ENCODE measurements at regions not wholly inside any gene's neighbourhood (a gene's known extent, or its start where the extent isn't known, plus 50 kb on each side); places are given as distances from the start of the nearest gene placed in this dataset.

GRCh38 chr2:118493213-118493612 lies 354.2 kb downstream of the EN1 start:
- TF ChIP-seq OVOL2 (CRISPR knock-in tag; IDR thresholded peaks at IDR 0.05; ENCODE audit: borderline replicate concordance), result no peak
- TF ChIP-seq ZBTB21 (CRISPR knock-in tag; IDR thresholded peaks at IDR 0.05; ENCODE audit: borderline replicate concordance), result no peak
- no peak for TF ChIP-seq AFF4 (CRISPR knock-in tag; IDR thresholded peaks at IDR 0.05; ENCODE audit: borderline replicate concordance)
- no peak for TF ChIP-seq ZNF263 (CRISPR knock-in tag; IDR thresholded peaks at IDR 0.05; ENCODE audit: low read depth)
- TF ChIP-seq USF1 (CRISPR knock-in tag; IDR thresholded peaks at IDR 0.05), result no peak
- no peak for TF ChIP-seq ZNF138 (CRISPR knock-in tag; conservative IDR thresholded peaks at IDR 0.05)
- TF ChIP-seq RELA (CRISPR knock-in tag; IDR thresholded peaks at IDR 0.05; ENCODE audit: borderline replicate concordance), result no peak
- no peak for TF ChIP-seq ZNF281 (CRISPR knock-in tag; IDR thresholded peaks at IDR 0.05)
- TF ChIP-seq ZNF219 (CRISPR knock-in tag; IDR thresholded peaks at IDR 0.05; ENCODE audit: borderline replicate concordance), result no peak
- no peak for TF ChIP-seq FOXP4 (CRISPR knock-in tag; IDR thresholded peaks at IDR 0.05)
- TF ChIP-seq HMGA2 (CRISPR knock-in tag; IDR thresholded peaks at IDR 0.05), result no peak
- TF ChIP-seq FOXP1 (CRISPR knock-in tag; IDR thresholded peaks at IDR 0.05; ENCODE audit: borderline replicate concordance), result no peak
- no peak for TF ChIP-seq ZNF232 (CRISPR knock-in tag; IDR thresholded peaks at IDR 0.05)
- no peak for TF ChIP-seq HMGXB4 (CRISPR knock-in tag; IDR thresholded peaks at IDR 0.05)
- no peak for TF ChIP-seq ZNF532 (CRISPR knock-in tag; IDR thresholded peaks at IDR 0.05; ENCODE audit: borderline replicate concordance)
- TF ChIP-seq NFYB (CRISPR knock-in tag; conservative IDR thresholded peaks at IDR 0.05; ENCODE audit: low read depth), result no peak
- TF ChIP-seq TP53 (CRISPR knock-in tag; IDR thresholded peaks at IDR 0.05), result no peak
- no peak for TF ChIP-seq KAT7 (CRISPR knock-in tag; IDR thresholded peaks at IDR 0.05; ENCODE audit: borderline replicate concordance)
- TF ChIP-seq ATF2 (CRISPR knock-in tag; IDR thresholded peaks at IDR 0.05; ENCODE audit: borderline replicate concordance, low read depth), result no peak
- no peak for TF ChIP-seq GRHL2 (CRISPR knock-in tag; IDR thresholded peaks at IDR 0.05; ENCODE audit: insufficient replicate concordance, severe bottlenecking)
- peaks cover 6% of the 10 kb centered on the region; the same call in 1 of the 2 replicates for H3K27me3 Mint-ChIP-seq (ENCODE audit: low read depth)
- no peak overlapping the region for H3K4me3 Mint-ChIP-seq
- peaks cover 55% of the 10 kb centered on the region for H3K4me1 Mint-ChIP-seq
- ChIA-PET CTCF (interaction anchor here (0.9 to 2.1 kb wide), 5 partner anchors 9 to 362 kb away, joined by 3 to 10 read pairs (median 6); no protein-coding TSS in a partner anchor), POLR2A (no interaction called here)
- peaks cover 10% of the 10 kb centered on the region for H3K9me3 Mint-ChIP-seq
- no peaks in the 10 kb centered on the region; the same call in 1 of the 2 replicates for H3K36me3 Mint-ChIP-seq
- ATAC-seq, result no peak
- no peak overlapping the region for H3K27ac Mint-ChIP-seq
- DNase-seq (ENCODE audit: low spot score), result no peak

All from WTC11 (cell line).